Endodermal cell (in vitro differentiated cells): ENCODE measurements at regions not wholly inside any gene's neighbourhood (a gene's known extent, or its start where the extent isn't known, plus 50 kb on each side); places are given as distances from the start of the nearest gene placed in this dataset.

Experiments
- DNase-seq: peaks from one replicate; pipeline ENCODE4 v3.0.0-alpha.2; 2017
- H3K27ac ChIP-seq: 2 replicates; pipeline ENCODE4 v1.5.1; 2013; ENCODE audit warnings: mild to moderate bottlenecking, low read depth, low read length, moderate library complexity
- H3K27me3 ChIP-seq: 2 replicates; pipeline ENCODE4 v1.6.1; 2013; ENCODE audit warnings: mild to moderate bottlenecking, low read length, moderate library complexity; ENCODE audit not compliant: insufficient read depth, control insufficient read depth, poor library complexity, severe bottlenecking
- H3K36me3 ChIP-seq: 2 replicates; pipeline ENCODE4 v1.7.0; 2013; ENCODE audit warnings: mild to moderate bottlenecking, low read length, moderate library complexity; ENCODE audit not compliant: control insufficient read depth, insufficient read depth
- H3K4me1 ChIP-seq: one replicate; pipeline ENCODE4 v1.7.0; 2013; ENCODE audit warnings: low read length; ENCODE audit not compliant: control insufficient read depth, insufficient read depth
- H3K4me3 ChIP-seq: 2 replicates; pipeline ENCODE4 v1.5.1; 2013; ENCODE audit warnings: mild to moderate bottlenecking, low read length, moderate library complexity
- H3K9ac ChIP-seq: 2 replicates; pipeline ENCODE4 v1.6.1; 2013; ENCODE audit warnings: mild to moderate bottlenecking, low read length, moderate library complexity; ENCODE audit not compliant: poor library complexity, severe bottlenecking; ENCODE audit errors: extremely low read depth
- H3K9me3 ChIP-seq: 2 replicates; pipeline ENCODE4 v1.6.1; 2013; ENCODE audit warnings: mild to moderate bottlenecking, low read length, moderate library complexity; ENCODE audit not compliant: control insufficient read depth
- H3K27ac Mint-ChIP-seq: 2 replicates; pipeline ENCODE4 v1.8.0; 2020; ENCODE audit warnings: mixed read lengths
- H3K27me3 Mint-ChIP-seq: 2 replicates; pipeline ENCODE4 v1.8.0; 2021; ENCODE audit warnings: mild to moderate bottlenecking, mixed read lengths; ENCODE audit not compliant: insufficient read depth
- H3K36me3 Mint-ChIP-seq: 2 replicates; pipeline ENCODE4 v1.8.0; 2020; ENCODE audit warnings: low read depth, mixed read lengths
- H3K4me1 Mint-ChIP-seq: 2 replicates; pipeline ENCODE4 v1.8.0; 2020; ENCODE audit warnings: mixed read lengths
- H3K4me3 Mint-ChIP-seq: 2 replicates; pipeline ENCODE4 v1.8.0; 2020; ENCODE audit warnings: mild to moderate bottlenecking, moderate library complexity, mixed read lengths
- H3K9me3 Mint-ChIP-seq: 2 replicates; pipeline ENCODE4 v1.8.0; 2020; ENCODE audit warnings: mild to moderate bottlenecking, mixed read lengths
- CTCF ChIP-seq: fragments of 200-600 bp; sonication (generic); conservative IDR thresholded peaks from 2 replicates; pipeline ENCODE4 v1.5.0; 2021; ENCODE audit warnings: antibody characterized with exemption, mild to moderate bottlenecking
- WGBS, 2 experiments: methylation state at CpG; one replicate each; pipeline versions ENCODE4 v1.1.5 to v1.1.7; 2013; ENCODE audit warnings: missing lambda C conversion rate in 2 of 2, mixed read lengths in 1 of 2; ENCODE audit not compliant: insufficient coverage in 1 of 2, insufficient read length in 1 of 2; 5-methylcytosine and 5-hydroxymethylcytosine counted together

DNA sequence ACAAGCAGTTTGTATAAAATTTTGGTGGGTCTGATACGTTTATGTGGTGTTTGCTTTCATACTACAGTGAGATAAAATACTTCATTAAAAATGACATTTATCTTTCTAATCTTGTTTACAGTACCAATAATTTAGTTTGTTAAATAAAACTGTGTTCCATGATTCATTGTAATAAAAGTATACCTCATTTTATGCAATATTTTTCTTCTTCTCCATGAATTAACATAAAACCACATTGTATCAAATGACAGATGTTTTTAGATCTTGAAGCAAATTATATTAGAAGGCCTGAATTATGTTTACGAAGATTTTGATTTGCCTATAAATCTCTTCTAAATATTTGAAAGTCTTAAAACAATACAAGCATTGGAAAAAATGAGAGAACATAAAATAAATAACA lies 1443.0 kb upstream of the CDH6 start:
- TF ChIP-seq CTCF, result no peak
- DNase-seq, result no peak
- WGBS, 2 experiments, result no CpG with 5 or more reads among the region's 2 CpGs
- Histone ChIP-seq H3K36me3 (no peaks in the 10 kb centered on the region), H3K4me3 (no peak overlapping the region), H3K27me3 (no peaks in the 10 kb centered on the region), H3K4me1 (no peaks in the 10 kb centered on the region), H3K9me3 (peaks cover under 1% of the 10 kb centered on the region), H3K9ac (no peak overlapping the region), H3K27ac (no peak overlapping the region)
- Mint-ChIP-seq H3K4me1 (no peaks in the 10 kb centered on the region), H3K36me3 (no peaks in the 10 kb centered on the region), H3K27ac (no peak overlapping the region), H3K9me3 (peaks cover 15% of the 10 kb centered on the region), H3K27me3 (no peaks in the 10 kb centered on the region), H3K4me3 (no peak overlapping the region)

- Histone ChIP-seq H3K36me3 (no peaks in the 10 kb centered on the region), H3K4me1 (no peaks in the 10 kb centered on the region), H3K4me3 (no peak overlapping the region), H3K9me3 (no peaks in the 10 kb centered on the region), H3K27me3 (no peaks in the 10 kb centered on the region), H3K9ac (no peak overlapping the region), H3K27ac (no peak overlapping the region)
- TF ChIP-seq CTCF, result no peak
- Mint-ChIP-seq H3K36me3 (no peaks in the 10 kb centered on the region), H3K4me3 (no peak overlapping the region), H3K27me3 (no peaks in the 10 kb centered on the region), H3K9me3 (no peaks in the 10 kb centered on the region), H3K27ac (no peak overlapping the region), H3K4me1 (no peaks in the 10 kb centered on the region)
- no peak for DNase-seq
- WGBS, 2 experiments, result 92% methylated on average over 2 of the region's 3 CpGs; no CpG with 5 or more reads in 1 of the 2 experiments
These were observed 1448.9 kb upstream of the CDH6 start for GRCh38 chr5:29744618-29745017.

DNA sequence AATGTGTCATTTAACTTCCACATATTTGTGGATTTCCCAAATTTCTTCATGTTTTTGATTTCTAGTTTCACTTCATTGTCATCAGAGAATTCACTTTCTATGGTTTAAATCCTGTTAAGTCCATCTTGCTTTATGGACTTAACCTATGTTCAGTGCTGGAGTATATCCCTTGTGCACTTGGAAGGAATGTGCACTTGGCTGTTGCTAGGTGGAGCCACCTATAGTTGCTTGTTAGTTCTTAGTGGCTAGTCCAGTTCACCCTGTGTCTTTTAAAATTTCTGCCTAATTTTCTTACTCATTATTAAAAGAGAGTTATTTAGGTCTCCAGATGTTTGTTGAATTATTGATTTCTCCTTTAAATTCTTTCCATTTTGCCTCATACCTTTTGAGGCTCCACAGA lies 1472.5 kb upstream of the CDH6 start:
- H3K4me3 ChIP-seq, result no peak overlapping the region
- Mint-ChIP-seq H3K27ac (no peak overlapping the region), H3K36me3 (no peaks in the 10 kb centered on the region), H3K27me3 (no peaks in the 10 kb centered on the region), H3K9me3 (no peaks in the 10 kb centered on the region), H3K4me1 (no peaks in the 10 kb centered on the region), H3K4me3 (no peak overlapping the region)
- no peak for DNase-seq
- no peaks in the 10 kb centered on the region for H3K4me1 ChIP-seq
- no peaks in the 10 kb centered on the region for H3K36me3 ChIP-seq
- H3K27ac ChIP-seq, result no peak overlapping the region
- no peaks in the 10 kb centered on the region for H3K9me3 ChIP-seq
- no peaks in the 10 kb centered on the region for H3K27me3 ChIP-seq
- H3K9ac ChIP-seq, result no peak overlapping the region
- peak; percentile 33 for TF ChIP-seq CTCF
